ENCODE measurements at regions not wholly inside any gene's neighbourhood (a gene's known extent, or its start where the extent isn't known, plus 50 kb on each side); places are given as distances from the start of the nearest gene placed in this dataset.

DNA sequence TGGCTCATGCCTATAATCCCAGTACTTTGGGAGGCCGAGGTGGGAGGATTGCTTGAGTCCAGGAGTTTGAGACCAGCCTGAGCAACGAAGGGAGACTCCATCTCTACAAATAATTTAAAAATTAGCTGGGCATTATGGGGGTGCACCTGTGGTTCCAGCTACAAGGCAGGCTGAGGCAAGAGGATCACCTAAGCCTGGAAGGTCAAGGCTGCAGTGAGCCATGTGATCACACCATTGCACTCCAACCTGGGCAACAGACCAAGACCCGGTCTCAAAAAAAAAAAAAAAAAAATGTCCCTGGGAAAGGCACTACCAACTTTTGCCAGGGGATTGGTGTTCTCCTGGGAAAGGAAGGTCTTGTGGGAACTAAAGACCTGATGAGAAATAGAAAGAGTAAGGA, 134.2 kb upstream of the AUTS2 start:
- peaks cover 4 to 11% of the 10 kb centered on the region in 2 donors for H3K9me3 ChIP-seq (ENCODE audit: control insufficient read depth in 1 of 2, low read length in 2 of 2)
- no peak overlapping the region for H3K27ac ChIP-seq (ENCODE audit: low read length)
- H3K27me3 ChIP-seq (ENCODE audit: low read depth, low read length), result no peaks in the 10 kb centered on the region

GRCh38 chr7:69465262-69465661, 133.0 kb upstream of the AUTS2 start:
- no peaks in the 10 kb centered on the region for H3K27me3 ChIP-seq (ENCODE audit: low read depth, low read length)
- no peaks in the 10 kb centered on the region for H3K36me3 ChIP-seq (ENCODE audit: control insufficient read depth in 1 of 2, insufficient read depth in 2 of 2, low read length in 2 of 2)
- H3K27ac ChIP-seq (ENCODE audit: low read length), result no peak overlapping the region
- no peaks in the 10 kb centered on the region for H3K4me1 ChIP-seq (ENCODE audit: control insufficient read depth in 1 of 2, insufficient read depth in 2 of 2, low read length in 2 of 2)
- H3K9me3 ChIP-seq (ENCODE audit: control insufficient read depth in 1 of 2, low read length in 2 of 2), result peaks cover 4 to 11% of the 10 kb centered on the region in 2 donors
- H3K4me3 ChIP-seq (ENCODE audit: low read depth in 1 of 2, low read length in 2 of 2), result no peak overlapping the region

More for the DNA sequence above, 134.2 kb upstream of the AUTS2 start:
- Histone ChIP-seq H3K4me1 (ENCODE audit: control insufficient read depth in 1 of 2, insufficient read depth in 2 of 2, low read length in 2 of 2) (no peaks in the 10 kb centered on the region), H3K36me3 (ENCODE audit: control insufficient read depth in 1 of 2, insufficient read depth in 2 of 2, low read length in 2 of 2) (no peaks in the 10 kb centered on the region), H3K4me3 (ENCODE audit: low read depth in 1 of 2, low read length in 2 of 2) (no peak overlapping the region)

- no peaks in the 10 kb centered on the region for H3K27me3 ChIP-seq (ENCODE audit: low read depth, low read length)
- no peaks in the 10 kb centered on the region for H3K4me1 ChIP-seq (ENCODE audit: control insufficient read depth in 1 of 2, insufficient read depth in 2 of 2, low read length in 2 of 2)
- H3K36me3 ChIP-seq (ENCODE audit: control insufficient read depth in 1 of 2, insufficient read depth in 2 of 2, low read length in 2 of 2), result no peaks in the 10 kb centered on the region
- no peak overlapping the region for H3K4me3 ChIP-seq (ENCODE audit: low read depth in 1 of 2, low read length in 2 of 2)
- H3K27ac ChIP-seq (ENCODE audit: low read length), result no peak overlapping the region
- peaks cover 4 to 11% of the 10 kb centered on the region in 2 donors for H3K9me3 ChIP-seq (ENCODE audit: control insufficient read depth in 1 of 2, low read length in 2 of 2)
These were observed 130.4 kb upstream of the AUTS2 start for GRCh38 chr7:69467826-69468225.

GRCh38 chr7:69476416-69476815, 121.9 kb upstream of the AUTS2 start:
- Histone ChIP-seq H3K9me3 (ENCODE audit: control insufficient read depth in 1 of 2, low read length in 2 of 2) (no peaks in the 10 kb centered on the region), H3K4me3 (ENCODE audit: low read depth in 1 of 2, low read length in 2 of 2) (no peak overlapping the region), H3K36me3 (ENCODE audit: control insufficient read depth in 1 of 2, insufficient read depth in 2 of 2, low read length in 2 of 2) (no peaks in the 10 kb centered on the region), H3K27ac (ENCODE audit: low read length) (no peak overlapping the region), H3K27me3 (ENCODE audit: low read depth, low read length) (no peaks in the 10 kb centered on the region), H3K4me1 (ENCODE audit: control insufficient read depth in 1 of 2, insufficient read depth in 2 of 2, low read length in 2 of 2) (no peaks in the 10 kb centered on the region)

DNA sequence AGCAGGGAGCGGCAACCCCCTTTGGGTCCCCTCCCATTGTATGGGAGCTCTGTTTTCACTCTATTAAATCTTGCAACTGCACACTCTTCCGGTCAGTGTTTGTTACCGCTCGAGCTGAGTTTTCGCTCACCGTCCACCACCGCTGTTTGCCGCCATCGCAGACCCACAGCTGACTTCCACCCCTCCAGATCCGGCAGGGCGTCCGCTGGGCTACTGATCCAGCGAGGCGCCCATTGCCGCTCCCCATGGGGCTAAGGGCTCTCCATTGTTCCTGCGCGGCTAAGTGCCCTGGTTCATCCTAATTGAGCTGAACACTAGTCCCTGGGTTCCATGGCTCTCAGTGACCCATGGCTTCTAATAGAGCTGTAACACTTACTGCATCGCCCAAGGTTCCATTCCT, 115.6 kb upstream of the AUTS2 start:
- H3K4me3 ChIP-seq (ENCODE audit: low read depth in 1 of 2, low read length in 2 of 2), result no peak overlapping the region
- no peak overlapping the region for H3K27ac ChIP-seq (ENCODE audit: low read length)
- H3K36me3 ChIP-seq (ENCODE audit: control insufficient read depth in 1 of 2, insufficient read depth in 2 of 2, low read length in 2 of 2), result no peaks in the 10 kb centered on the region
- H3K4me1 ChIP-seq (ENCODE audit: control insufficient read depth in 1 of 2, insufficient read depth in 2 of 2, low read length in 2 of 2), result no peaks in the 10 kb centered on the region
- H3K27me3 ChIP-seq (ENCODE audit: low read depth, low read length), result no peaks in the 10 kb centered on the region
- H3K9me3 ChIP-seq (ENCODE audit: control insufficient read depth in 1 of 2, low read length in 2 of 2), result no peaks in the 10 kb centered on the region

DNA sequence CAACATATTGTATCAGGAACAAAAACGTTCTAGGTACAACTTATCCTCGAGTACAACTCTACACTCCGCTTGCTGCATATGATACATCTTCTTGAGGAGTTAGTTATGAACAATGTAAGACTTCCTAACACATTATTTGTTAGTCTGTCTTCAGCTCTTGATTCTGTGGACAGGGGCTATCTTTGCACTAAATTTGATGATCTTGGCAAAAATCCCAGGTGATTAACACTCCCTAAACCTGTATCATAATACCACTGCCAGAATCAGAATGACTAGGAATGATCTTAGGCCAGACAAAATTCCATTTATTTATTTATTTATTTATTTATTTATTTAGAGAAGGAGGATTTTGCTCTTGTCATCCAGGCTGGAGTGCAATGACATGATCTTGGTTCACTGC, 108.7 kb upstream of the AUTS2 start:
- Histone ChIP-seq H3K27me3 (ENCODE audit: low read depth, low read length) (no peaks in the 10 kb centered on the region), H3K4me3 (ENCODE audit: low read depth in 1 of 2, low read length in 2 of 2) (no peak overlapping the region), H3K9me3 (ENCODE audit: control insufficient read depth in 1 of 2, low read length in 2 of 2) (no peaks in the 10 kb centered on the region), H3K27ac (ENCODE audit: low read length) (no peak overlapping the region), H3K36me3 (ENCODE audit: control insufficient read depth in 1 of 2, insufficient read depth in 2 of 2, low read length in 2 of 2) (no peaks in the 10 kb centered on the region), H3K4me1 (ENCODE audit: control insufficient read depth in 1 of 2, insufficient read depth in 2 of 2, low read length in 2 of 2) (no peaks in the 10 kb centered on the region)

DNA sequence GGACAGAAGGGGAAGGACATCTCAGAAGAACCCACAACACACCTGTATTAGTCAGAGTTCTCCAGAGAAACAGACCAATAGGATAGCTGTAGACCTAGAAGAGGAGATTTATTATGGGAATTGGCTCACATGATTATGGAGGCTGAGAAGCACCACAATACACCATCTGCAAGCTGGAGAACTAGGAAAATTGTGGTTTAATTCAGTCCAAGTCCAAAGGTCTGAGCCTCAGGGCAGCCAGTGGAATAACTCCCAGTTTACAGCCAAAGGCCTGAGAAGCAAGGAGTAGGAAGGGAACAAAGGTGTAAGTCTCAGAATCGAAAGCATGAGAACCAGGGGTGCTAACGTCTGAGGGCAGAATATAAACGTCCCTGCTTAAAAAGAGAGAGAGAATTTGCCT, 99.6 kb upstream of the AUTS2 start:
- no peaks in the 10 kb centered on the region for H3K9me3 ChIP-seq (ENCODE audit: control insufficient read depth in 1 of 2, low read length in 2 of 2)
- H3K4me1 ChIP-seq (ENCODE audit: control insufficient read depth in 1 of 2, insufficient read depth in 2 of 2, low read length in 2 of 2), result no peaks in the 10 kb centered on the region
- H3K27me3 ChIP-seq (ENCODE audit: low read depth, low read length), result no peaks in the 10 kb centered on the region
- no peak overlapping the region for H3K27ac ChIP-seq (ENCODE audit: low read length)
- no peaks in the 10 kb centered on the region for H3K36me3 ChIP-seq (ENCODE audit: control insufficient read depth in 1 of 2, insufficient read depth in 2 of 2, low read length in 2 of 2)
- H3K4me3 ChIP-seq (ENCODE audit: low read depth in 1 of 2, low read length in 2 of 2), result no peak overlapping the region

- Histone ChIP-seq H3K36me3 (ENCODE audit: control insufficient read depth in 1 of 2, insufficient read depth in 2 of 2, low read length in 2 of 2) (no peaks in the 10 kb centered on the region), H3K4me3 (ENCODE audit: low read depth in 1 of 2, low read length in 2 of 2) (no peak overlapping the region)
These were observed 95.9 kb upstream of the AUTS2 start for GRCh38 chr7:69502358-69502757.

DNA sequence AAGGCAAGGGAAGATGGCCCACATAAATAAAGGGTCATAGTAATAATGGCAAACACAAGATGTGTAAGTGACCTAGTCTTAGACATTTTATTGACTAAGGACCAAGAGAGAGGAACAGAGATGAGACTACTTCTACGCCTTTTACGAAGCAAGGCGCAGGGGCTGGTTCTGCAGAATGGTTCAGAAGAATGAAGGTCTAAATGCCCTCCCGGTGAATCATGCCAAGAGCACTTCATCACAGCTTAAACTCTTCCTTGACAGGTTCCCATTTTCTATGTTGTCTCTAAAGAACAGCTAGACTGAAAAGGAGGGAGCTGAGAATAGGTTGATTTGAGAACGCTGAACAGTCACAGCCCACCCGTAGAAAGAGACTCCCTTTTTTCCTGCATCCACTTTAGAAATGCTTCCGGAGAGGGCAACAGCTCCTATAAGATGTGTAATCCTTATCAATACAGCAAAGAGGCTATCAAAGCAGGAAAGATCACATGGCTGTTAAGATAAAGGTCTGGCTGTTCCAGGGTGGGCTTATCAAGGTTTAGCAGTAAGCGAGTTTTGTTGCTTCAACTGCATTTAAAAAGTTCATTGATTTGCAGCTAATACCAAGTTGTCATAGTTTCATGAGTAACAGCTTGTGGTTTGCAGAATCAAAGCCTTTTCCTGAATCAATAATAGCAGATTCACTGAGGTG, 93.4 kb upstream of the AUTS2 start:
- H3K4me3 ChIP-seq (ENCODE audit: low read depth in 1 of 2, low read length in 2 of 2), result no peak overlapping the region
- H3K4me1 ChIP-seq (ENCODE audit: control insufficient read depth in 1 of 2, insufficient read depth in 2 of 2, low read length in 2 of 2), result no peaks in the 10 kb centered on the region
- H3K27me3 ChIP-seq (ENCODE audit: low read depth, low read length), result no peaks in the 10 kb centered on the region
- no peak overlapping the region for H3K27ac ChIP-seq (ENCODE audit: low read length)
- H3K9me3 ChIP-seq (ENCODE audit: control insufficient read depth in 1 of 2, low read length in 2 of 2), result no peaks in the 10 kb centered on the region
- no peaks in the 10 kb centered on the region for H3K36me3 ChIP-seq (ENCODE audit: control insufficient read depth in 1 of 2, insufficient read depth in 2 of 2, low read length in 2 of 2)

More at GRCh38 chr7:69502358-69502757, 95.9 kb upstream of the AUTS2 start:
- Histone ChIP-seq H3K9me3 (ENCODE audit: control insufficient read depth in 1 of 2, low read length in 2 of 2) (no peaks in the 10 kb centered on the region), H3K27ac (ENCODE audit: low read length) (no peak overlapping the region), H3K4me1 (ENCODE audit: control insufficient read depth in 1 of 2, insufficient read depth in 2 of 2, low read length in 2 of 2) (no peaks in the 10 kb centered on the region), H3K27me3 (ENCODE audit: low read depth, low read length) (no peaks in the 10 kb centered on the region)

GRCh38 chr7:69508736-69509135, 89.5 kb upstream of the AUTS2 start:
- Histone ChIP-seq H3K9me3 (ENCODE audit: control insufficient read depth in 1 of 2, low read length in 2 of 2) (peaks cover 0 to 3% of the 10 kb centered on the region in 2 donors), H3K4me3 (ENCODE audit: low read depth in 1 of 2, low read length in 2 of 2) (no peak overlapping the region), H3K36me3 (ENCODE audit: control insufficient read depth in 1 of 2, insufficient read depth in 2 of 2, low read length in 2 of 2) (no peaks in the 10 kb centered on the region), H3K27ac (ENCODE audit: low read length) (no peak overlapping the region), H3K4me1 (ENCODE audit: control insufficient read depth in 1 of 2, insufficient read depth in 2 of 2, low read length in 2 of 2) (no peaks in the 10 kb centered on the region), H3K27me3 (ENCODE audit: low read depth, low read length) (no peaks in the 10 kb centered on the region)

DNA sequence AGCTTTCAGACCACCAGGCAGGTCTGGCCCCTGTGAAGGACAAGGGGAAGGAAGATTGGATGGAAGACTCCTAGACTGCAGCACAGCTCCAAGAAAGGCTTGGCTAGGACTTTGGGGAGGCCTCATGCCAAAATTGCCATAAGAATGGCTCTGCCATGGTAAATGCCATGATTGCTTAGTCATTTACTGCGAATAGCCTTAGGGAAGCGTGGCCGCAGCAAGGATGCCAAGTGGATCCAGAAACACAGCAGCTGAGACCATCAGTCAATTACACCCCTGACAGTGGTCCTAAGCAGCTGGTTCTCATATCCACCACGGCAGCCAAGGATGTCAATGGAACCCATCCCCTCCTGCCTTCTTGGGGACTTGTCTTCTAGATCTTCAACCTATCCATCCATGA, 88.2 kb upstream of the AUTS2 start:
- Histone ChIP-seq H3K4me1 (ENCODE audit: control insufficient read depth in 1 of 2, insufficient read depth in 2 of 2, low read length in 2 of 2) (no peaks in the 10 kb centered on the region), H3K9me3 (ENCODE audit: control insufficient read depth in 1 of 2, low read length in 2 of 2) (peaks cover 0 to 3% of the 10 kb centered on the region in 2 donors), H3K4me3 (ENCODE audit: low read depth in 1 of 2, low read length in 2 of 2) (no peak overlapping the region), H3K36me3 (ENCODE audit: control insufficient read depth in 1 of 2, insufficient read depth in 2 of 2, low read length in 2 of 2) (no peaks in the 10 kb centered on the region), H3K27me3 (ENCODE audit: low read depth, low read length) (no peaks in the 10 kb centered on the region), H3K27ac (ENCODE audit: low read length) (no peak overlapping the region)

Measured in muscle layer of duodenum (tissue), 2 donors.